DLD1 (cell line): ENCODE measurements at regions not wholly inside any gene's neighbourhood (a gene's known extent, or its start where the extent isn't known, plus 50 kb on each side); places are given as distances from the start of the nearest gene placed in this dataset.
"Not testable (repeated sequence)": the region's sequence is repeated elsewhere in the genome, so short reads cannot be mapped to it uniquely, and the experiment has no call there.

Source experiments
- in situ Hi-C: cut with HindIII; loops from 2 replicates; pipeline ENCODE4 v1.10.0; 2017; ENCODE audit warnings: low sequenced_read_pairs

DNA sequence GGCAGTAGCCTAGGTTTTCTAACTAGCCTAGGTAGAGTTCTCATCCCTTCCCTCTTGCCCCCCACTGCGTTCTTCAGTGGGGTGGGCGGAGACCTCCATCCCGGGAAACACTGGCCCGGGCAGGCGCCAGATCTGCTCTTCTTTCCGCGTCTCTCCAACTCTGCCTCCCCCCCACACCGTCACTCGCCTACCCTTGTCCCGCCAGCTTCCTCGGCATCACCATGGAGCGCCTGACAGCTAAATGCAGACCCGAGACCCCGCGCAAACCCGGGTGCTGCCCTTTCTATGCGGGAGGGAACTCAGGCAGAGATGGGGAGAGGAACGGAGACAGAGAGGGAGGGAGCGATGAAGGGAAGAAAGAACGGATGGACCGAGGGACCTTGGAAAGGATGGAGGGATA, 1494.8 kb upstream of the DEFB115 start:
- in situ Hi-C loops = no loop called here

GRCh38 chr20:29763821-29764511, 1493.5 kb upstream of the DEFB115 start:
- in situ Hi-C loops = no loop called here

DNA sequence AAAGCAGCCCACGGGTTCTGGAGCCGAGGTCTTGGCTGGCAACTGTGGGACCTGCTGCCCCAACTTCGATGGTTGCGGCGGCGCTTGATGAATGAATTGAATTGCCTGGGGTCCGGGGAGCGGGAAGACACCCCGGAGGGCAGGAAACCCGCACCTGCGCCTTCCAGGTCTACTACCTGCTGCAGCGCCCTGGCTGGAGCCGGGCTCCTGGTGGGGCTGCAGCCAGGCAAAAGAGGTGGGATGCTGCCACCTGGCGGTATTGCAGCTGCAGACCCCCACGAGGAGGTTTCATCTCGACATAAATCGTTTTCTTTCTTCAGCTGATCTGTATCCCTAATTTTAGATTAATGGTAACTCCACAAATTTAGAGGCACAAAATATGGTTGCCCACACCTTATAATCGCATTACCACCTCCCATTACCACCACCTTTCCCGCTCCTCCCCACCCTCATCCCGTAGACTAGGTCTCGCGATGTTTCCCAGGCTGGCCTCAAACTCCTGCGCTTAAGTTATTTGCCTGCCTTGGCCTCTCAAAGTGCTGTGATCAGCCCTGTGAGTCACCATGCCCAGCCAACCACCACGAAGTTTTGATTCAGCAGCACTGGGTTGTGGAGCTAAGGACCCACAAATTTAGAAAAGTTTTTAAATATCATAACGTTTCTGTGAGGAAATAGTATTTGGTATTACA, 1492.4 kb upstream of the DEFB115 start:
- in situ Hi-C loops = not testable (repeated sequence)

DNA sequence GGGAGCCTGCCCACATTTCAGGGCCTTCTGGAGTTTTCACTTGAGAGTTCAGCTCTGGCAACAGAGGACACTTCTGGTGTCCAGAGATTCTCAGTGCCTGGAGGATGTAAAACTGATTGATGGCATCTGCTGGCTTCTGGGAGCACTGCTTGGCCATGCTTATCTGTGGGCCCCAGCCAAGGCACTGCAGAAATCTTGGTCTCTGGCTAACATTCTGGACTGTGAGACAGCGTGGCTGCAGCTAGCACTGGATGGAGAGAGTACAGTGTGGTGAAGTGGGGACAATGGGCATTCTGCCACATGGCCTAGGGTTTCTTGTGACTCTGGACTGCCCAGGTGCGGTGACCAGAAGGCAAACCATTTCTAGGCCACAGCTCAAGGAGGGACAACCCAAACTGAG, 1479.4 kb upstream of the DEFB115 start:
- in situ Hi-C loops = not testable (repeated sequence)

GRCh38 chr20:29781217-29781616, 1476.2 kb upstream of the DEFB115 start:
- in situ Hi-C loops = not testable (repeated sequence)

DNA sequence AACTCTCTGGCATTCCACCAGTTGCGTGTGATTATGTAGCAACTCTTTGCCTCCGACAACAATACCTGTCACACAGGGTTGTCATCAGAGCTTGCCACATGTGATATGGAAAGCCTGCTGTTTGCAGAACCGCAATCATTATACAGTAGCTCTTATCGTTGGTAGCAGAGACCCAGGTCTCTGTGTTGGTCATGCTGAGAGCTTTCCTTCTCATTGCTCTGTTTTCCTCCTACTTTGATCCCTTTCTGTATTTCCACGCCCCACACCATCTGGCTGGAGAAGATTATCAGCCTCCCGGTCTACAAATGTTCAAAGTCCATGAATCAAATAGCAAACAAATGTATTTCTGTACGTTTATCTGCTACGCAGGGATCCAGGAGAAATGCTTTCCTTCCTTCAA, 1475.6 kb upstream of the DEFB115 start:
- in situ Hi-C loops = not testable (repeated sequence)

DNA sequence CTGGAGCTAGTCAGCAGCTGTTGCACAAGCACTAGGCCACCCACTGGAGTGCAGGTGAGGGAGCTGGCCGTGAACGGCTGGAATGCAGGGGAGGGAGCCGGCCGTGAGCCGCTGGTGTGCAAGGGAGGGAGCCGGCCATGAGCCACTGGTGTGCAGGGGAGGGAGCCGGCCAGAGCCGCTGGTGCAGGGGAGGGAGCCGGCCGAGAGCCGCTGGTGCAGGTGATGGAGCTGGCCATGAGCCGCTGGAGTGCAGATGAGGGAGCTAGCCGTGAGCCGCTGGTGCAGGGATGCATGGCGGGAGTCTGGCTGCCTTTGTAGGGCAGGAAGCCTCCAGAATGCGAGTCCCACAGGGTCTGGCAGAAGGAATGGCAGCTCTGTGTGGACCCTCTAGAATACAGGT, 1470.0 kb upstream of the DEFB115 start:
- in situ Hi-C loops = not testable (repeated sequence)

- in situ Hi-C loops = no loop called here
Observed at GRCh38 chr20:29790510-29790909, 1467.0 kb upstream of the DEFB115 start.

DNA sequence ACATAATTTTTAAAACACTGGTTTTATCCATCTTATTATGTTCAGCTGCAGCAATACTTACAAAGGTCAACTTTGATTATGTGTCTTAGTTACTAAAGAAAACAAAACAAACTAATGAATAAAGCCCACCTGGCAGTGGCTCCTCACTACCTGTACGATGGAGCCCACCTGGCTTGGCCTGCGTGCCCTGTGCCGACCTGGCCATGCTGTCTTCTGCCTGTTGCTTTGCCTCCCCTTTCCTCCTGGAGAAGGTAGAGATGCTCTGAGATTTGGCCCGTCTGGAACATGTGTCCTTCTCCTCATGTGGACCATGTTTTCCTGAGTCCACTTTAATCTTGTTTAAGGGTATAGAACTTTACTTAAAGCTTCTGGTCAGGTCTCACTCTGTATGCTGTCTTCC, 1426.0 kb upstream of the DEFB115 start:
- in situ Hi-C loops = not testable (repeated sequence)

DNA sequence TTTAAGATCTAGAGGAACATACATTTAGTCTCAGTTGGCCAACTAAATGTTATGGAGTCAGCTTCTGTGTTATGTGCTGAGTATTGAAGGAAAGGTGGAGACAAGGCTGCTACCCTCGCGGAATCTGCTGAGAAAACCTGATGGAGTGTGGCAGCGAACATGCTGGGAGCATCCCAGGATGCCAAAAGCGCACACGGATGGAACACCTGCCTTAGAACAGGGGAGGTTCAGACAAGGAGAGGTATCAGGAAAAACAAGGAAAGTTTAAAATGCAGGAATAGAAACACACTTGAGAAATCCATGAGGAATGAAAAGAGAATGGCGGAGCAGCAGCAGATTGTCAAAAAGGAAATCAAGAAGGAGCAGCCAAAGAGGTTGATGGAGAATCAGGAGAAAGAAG, 1389.5 kb upstream of the DEFB115 start:
- in situ Hi-C loops = not testable (repeated sequence)

DNA sequence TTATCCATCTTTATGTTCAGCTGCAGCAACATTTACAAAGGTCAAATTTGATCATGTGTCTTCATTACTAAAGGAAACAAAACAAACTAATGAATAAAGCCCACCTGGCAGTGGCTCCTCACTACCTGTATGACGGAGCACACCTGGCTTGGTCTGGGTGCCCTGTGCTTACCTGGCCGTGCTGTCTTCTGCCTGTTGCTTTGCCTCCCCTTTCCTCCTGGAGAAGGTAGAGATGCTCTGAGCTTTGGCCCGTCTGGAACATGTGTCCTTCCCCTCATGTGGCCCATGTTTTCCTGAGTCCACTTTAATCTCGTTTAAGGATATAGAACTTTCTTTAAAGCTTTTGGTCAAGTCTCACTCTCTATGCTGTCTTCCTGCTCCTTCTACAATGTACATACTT, 1388.8 kb upstream of the DEFB115 start:
- in situ Hi-C loops = not testable (repeated sequence)

DNA sequence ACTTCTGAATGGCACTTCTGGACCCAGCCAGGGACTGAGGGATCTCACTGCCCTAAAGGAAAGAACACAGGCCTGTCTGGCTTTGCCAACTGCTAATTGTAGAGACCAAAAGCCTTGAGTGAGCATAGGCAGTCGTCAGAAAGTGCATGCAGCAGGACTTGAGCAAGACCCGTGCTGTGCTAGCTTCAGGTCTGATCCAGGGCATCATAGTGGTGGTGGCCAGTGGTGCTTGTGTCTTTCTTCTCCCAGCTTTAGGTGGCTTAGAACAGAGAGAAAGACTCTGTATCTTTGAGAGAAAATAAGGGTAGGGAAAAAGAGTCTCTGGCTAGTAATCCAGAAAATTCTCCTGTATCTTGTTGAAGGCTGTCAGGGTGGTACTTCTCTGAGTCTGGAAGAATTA, 1385.6 kb upstream of the DEFB115 start:
- in situ Hi-C loops = not testable (repeated sequence)

DNA sequence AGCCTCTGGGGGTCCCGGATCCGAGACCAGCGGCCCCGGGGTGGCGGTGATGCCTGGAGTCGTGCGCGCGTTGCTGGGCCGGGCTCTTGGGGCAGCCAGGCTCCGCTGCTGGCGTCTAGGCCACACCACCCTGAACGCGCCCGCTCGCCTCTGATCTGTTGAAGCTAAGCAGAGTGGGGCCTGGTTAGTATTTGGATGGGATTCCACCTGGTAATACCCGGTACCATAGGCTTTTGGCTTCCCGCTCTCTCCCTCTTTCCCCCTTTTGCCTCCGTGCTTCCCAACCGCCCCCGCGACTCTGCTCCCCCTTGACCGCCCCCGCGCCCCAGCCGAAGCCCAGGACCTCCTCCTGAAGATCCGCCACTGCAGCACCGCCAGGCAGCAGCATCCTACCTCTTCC, 1383.5 kb upstream of the DEFB115 start:
- in situ Hi-C loops = no loop called here

GRCh38 chr20:29874476-29875202, 1382.8 kb upstream of the DEFB115 start:
- in situ Hi-C loops = loop anchor here (25.0 kb wide), 1 partner anchor 587 kb away; no protein-coding TSS in a partner anchor

DNA sequence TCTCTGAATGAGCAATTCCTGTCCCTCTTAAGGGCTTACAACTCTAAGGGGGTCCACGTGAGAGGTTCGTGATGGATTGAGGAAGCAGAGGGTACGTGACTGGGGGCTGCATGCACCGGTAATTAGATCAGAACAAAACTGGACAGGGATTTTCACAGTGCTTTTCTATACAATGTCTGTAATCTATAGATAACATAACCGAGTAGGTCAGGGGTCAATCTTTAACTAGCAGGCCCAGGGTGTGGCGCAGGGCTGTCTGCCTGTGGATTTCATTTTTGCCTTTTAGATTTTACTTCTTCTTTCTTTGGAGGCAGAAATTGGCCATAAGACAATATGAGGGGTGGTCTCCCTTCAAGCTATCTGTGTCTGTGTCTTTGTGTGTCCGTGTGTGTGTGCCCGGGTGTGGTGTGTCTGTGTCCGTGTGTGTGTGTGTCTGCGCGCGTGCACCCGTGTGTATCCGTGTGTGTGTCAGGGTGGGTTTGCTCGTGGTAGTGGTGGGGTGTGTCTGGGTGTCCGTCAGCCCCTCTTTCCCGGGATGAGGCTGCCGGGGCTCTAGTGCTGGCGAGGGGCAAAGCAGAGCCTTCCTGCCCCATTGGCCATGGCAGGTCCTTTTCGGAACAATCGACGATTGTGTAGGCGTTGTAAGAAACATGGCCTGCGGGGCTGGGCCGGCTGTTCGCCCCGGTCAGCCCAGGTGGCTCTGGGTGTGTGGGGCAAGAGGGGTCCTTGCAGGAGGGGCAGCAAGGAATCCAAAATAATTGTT, 1382.0 kb upstream of the DEFB115 start:
- in situ Hi-C loops = loop anchor here (25.0 kb wide), 1 partner anchor 588 kb away; no protein-coding TSS in a partner anchor

- in situ Hi-C loops = loop anchor here (25.0 kb wide), 1 partner anchor 589 kb away; no protein-coding TSS in a partner anchor
Observed at GRCh38 chr20:29876084-29876910, 1381.2 kb upstream of the DEFB115 start.

- in situ Hi-C loops = loop anchor here (25.0 kb wide), 1 partner anchor 590 kb away; no protein-coding TSS in a partner anchor
Observed at GRCh38 chr20:29876911-29877285, 1380.6 kb upstream of the DEFB115 start.

GRCh38 chr20:29877411-29878280, 1379.8 kb upstream of the DEFB115 start:
- in situ Hi-C loops = loop anchor here (25.0 kb wide), 1 partner anchor 590 kb away; no protein-coding TSS in a partner anchor

DNA sequence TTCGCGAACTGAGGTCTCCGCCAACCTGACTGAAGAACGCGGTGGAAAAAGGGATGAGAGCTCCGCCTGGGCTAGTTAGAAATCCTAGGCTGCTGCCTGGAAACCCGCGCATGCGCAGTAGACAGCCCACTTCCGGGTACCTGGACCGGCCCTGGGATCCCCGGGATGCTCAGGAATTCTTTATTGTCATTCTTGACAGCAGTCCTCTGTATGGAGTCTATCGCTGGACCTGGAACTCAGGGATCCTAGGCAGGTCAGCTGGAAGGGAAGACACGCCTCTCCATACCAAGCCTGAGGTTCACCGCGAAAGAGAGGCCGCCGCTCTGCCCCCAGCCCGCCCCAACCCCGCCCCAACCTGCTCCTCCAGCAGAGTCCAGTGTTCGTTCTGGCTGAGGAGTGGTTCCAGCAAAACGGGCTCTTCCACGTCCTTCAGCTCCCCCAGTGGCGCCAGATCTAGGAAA, 1379.2 kb upstream of the DEFB115 start:
- in situ Hi-C loops = loop anchor here (25.0 kb wide), 1 partner anchor 591 kb away; no protein-coding TSS in a partner anchor
